ENCODE measurements at regions not wholly inside any gene's neighbourhood (a gene's known extent, or its start where the extent isn't known, plus 50 kb on each side); places are given as distances from the start of the nearest gene placed in this dataset.

DNA sequence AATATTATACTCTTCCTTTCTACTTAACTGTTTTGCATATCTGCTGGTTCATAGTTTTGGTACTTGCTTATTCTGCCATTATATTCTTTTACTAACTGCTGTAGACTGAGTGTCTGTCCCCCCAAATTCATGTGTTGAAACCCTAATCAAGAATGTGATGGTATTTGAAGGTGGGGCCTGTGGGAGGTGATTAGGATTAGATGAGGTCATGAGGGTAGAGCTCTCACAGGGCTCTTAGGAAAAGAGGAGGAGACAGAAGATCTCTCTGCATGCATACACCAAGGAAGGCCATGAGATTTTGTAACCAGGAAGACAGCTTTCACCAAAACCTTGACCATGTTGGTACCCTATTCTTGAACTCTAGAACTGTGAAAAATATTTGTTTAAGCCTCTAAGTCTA lies 354.1 kb upstream of the B3GALT2 start:
- TF ChIP-seq EZH2 (IDR thresholded peaks at IDR 0.05; ENCODE audit: borderline replicate concordance, low read depth, low read length, severe bottlenecking): no peak
- TF ChIP-seq, protein P1, sequence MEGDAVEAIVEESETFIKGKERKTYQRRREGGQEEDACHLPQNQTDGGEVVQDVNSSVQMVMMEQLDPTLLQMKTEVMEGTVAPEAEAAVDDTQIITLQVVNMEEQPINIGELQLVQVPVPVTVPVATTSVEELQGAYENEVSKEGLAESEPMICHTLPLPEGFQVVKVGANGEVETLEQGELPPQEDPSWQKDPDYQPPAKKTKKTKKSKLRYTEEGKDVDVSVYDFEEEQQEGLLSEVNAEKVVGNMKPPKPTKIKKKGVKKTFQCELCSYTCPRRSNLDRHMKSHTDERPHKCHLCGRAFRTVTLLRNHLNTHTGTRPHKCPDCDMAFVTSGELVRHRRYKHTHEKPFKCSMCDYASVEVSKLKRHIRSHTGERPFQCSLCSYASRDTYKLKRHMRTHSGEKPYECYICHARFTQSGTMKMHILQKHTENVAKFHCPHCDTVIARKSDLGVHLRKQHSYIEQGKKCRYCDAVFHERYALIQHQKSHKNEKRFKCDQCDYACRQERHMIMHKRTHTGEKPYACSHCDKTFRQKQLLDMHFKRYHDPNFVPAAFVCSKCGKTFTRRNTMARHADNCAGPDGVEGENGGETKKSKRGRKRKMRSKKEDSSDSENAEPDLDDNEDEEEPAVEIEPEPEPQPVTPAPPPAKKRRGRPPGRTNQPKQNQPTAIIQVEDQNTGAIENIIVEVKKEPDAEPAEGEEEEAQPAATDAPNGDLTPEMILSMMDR (IDR thresholded peaks at IDR 0.05; ENCODE audit: borderline replicate concordance, extremely low read depth, low read length, poor library complexity, severe bottlenecking): no peak
